Endothelial cell of umbilical vein (primary cell): ENCODE measurements at regions not wholly inside any gene's neighbourhood (a gene's known extent, or its start where the extent isn't known, plus 50 kb on each side); places are given as distances from the start of the nearest gene placed in this dataset.

Experiments
- BruUV-seq: library from RNA; stranded (reverse); fragments of 400-500 nt; replicated peaks from 2 replicates; lab custom pipeline; 2021; lab: Mats Ljungman, UMichigan
- CTCF ChIA-PET: fragments of 300-600, 350-600 bp; sonication (Branson Sonifier 250); formaldehyde crosslinking; loops from one replicate; lab custom pipeline; 2021; ENCODE audit warnings: antibody characterized with exemption, inconsistent platforms; lab: Charles Lee
- POLR2A ChIA-PET: fragments of 300-600, 350-600 bp; sonication (Branson Sonifier 250); formaldehyde crosslinking; loops from one replicate; lab custom pipeline; 2021; ENCODE audit warnings: antibody characterized with exemption, inconsistent platforms; lab: Charles Lee
- DNase-seq: peaks from one replicate; pipeline ENCODE4 v3.0.0-alpha.2; 2011; ENCODE audit warnings: low read depth, low spot score
- FAIRE-seq: peaks from 2 replicates; lab custom pipeline; 2011; peaks lifted over from hg19 to GRCh38; lab: Jason Lieb, UNC
- H2AFZ ChIP-seq: 2 replicates; pipeline ENCODE4 v1.6.0; 2012; ENCODE audit warnings: low read depth, low read length, control low read depth, inconsistent platforms
- H3K27ac ChIP-seq: 2 replicates; pipeline ENCODE4 v1.5.1; 2011; ENCODE audit warnings: low read depth, mild to moderate bottlenecking, control low read depth, low read length, moderate library complexity; ENCODE audit not compliant: insufficient read depth
- H3K27me3 ChIP-seq, 2 experiments: 2 replicates each; pipeline versions ENCODE4 v1.6.0 to v1.6.1; 2011; ENCODE audit warnings: low read length in 2 of 2, mixed read lengths in 1 of 2; ENCODE audit not compliant: control insufficient read depth in 2 of 2, insufficient read depth in 2 of 2
- H3K36me3 ChIP-seq, 2 experiments: 2 replicates in 1 of 2; 3 replicates in 1 of 2; pipeline ENCODE4 v1.5.1; 2011; ENCODE audit warnings: low read length in 2 of 2, mild to moderate bottlenecking in 1 of 2, moderate library complexity in 1 of 2; ENCODE audit not compliant: control insufficient read depth in 2 of 2, insufficient read depth in 2 of 2; ENCODE audit errors: extremely low read depth in 1 of 2
- H3K4me1 ChIP-seq: 3 replicates; pipeline ENCODE4 v1.5.1; 2011; ENCODE audit warnings: mild to moderate bottlenecking, low read length; ENCODE audit not compliant: control insufficient read depth, insufficient read depth; ENCODE audit errors: extremely low read depth
- H3K4me2 ChIP-seq: 2 replicates; pipeline ENCODE4 v1.6.1; 2011; ENCODE audit warnings: low read length, control low read depth, mixed read lengths; ENCODE audit not compliant: insufficient read depth
- H3K4me3 ChIP-seq, 3 experiments: fragments of 200-600 bp in 1 of 3; sonication (generic), shearing (Covaris generic) in 1 of 3; replicated peaks in 1 of 3; 2 replicates each; pipeline ENCODE4 v1.5.1; 2011 to 2016; ENCODE audit warnings: control low read depth in 3 of 3, low read length in 3 of 3, mild to moderate bottlenecking in 2 of 3, inconsistent platforms in 1 of 3, low read depth in 1 of 3, moderate library complexity in 1 of 3; ENCODE audit not compliant: insufficient read depth in 1 of 3
- H3K79me2 ChIP-seq: 2 replicates; pipeline ENCODE4 v1.6.0; 2012; ENCODE audit warnings: low read length, inconsistent platforms; ENCODE audit not compliant: control insufficient read depth, insufficient read depth
- H3K9ac ChIP-seq: replicated peaks from 2 replicates; pipeline ENCODE3; 2011; ENCODE audit warnings: low read length, control low read depth; ENCODE audit not compliant: insufficient read depth; ENCODE audit errors: extremely low read depth
- H3K9me1 ChIP-seq: replicated peaks from 3 replicates; pipeline ENCODE4 v1.6.0; 2011; ENCODE audit warnings: mild to moderate bottlenecking, low read length; ENCODE audit not compliant: control insufficient read depth, insufficient read depth; ENCODE audit errors: extremely low read depth
- H3K9me3 ChIP-seq: replicated peaks from 2 replicates; pipeline ENCODE4 v1.5.1; 2012; ENCODE audit warnings: low read length, inconsistent platforms; ENCODE audit not compliant: control insufficient read depth, insufficient read depth
- H4K20me1 ChIP-seq: replicated peaks from 2 replicates; pipeline ENCODE3; 2011; ENCODE audit warnings: mild to moderate bottlenecking, low read length; ENCODE audit not compliant: control insufficient read depth, insufficient read depth; ENCODE audit errors: extremely low read depth
- CTCF ChIP-seq, 2 donors: IDR thresholded peaks; 1 replicate in 1 of 2; 2 replicates in 1 of 2; pipeline ENCODE4 v1.5.1; 2011; ENCODE audit warnings: low read length in 2 of 2, mild to moderate bottlenecking in 2 of 2, moderate library complexity in 2 of 2, control low read depth in 1 of 2, inconsistent platforms in 1 of 2, low read depth in 1 of 2; ENCODE audit not compliant: insufficient read depth in 1 of 2; ENCODE audit errors: extremely low read depth in 1 of 2
- EZH2 ChIP-seq: IDR thresholded peaks from 2 replicates; pipeline ENCODE4 v1.6.1; 2012; ENCODE audit warnings: borderline replicate concordance, low read depth, mild to moderate bottlenecking, moderate library complexity, low read length, inconsistent platforms; ENCODE audit not compliant: severe bottlenecking
- FOS ChIP-seq: IDR thresholded peaks from 2 replicates; pipeline ENCODE4 v1.6.1; 2011; ENCODE audit warnings: mild to moderate bottlenecking, low read length, moderate library complexity, borderline replicate concordance; ENCODE audit not compliant: insufficient read depth
- GATA2 ChIP-seq: IDR thresholded peaks from 2 replicates; pipeline ENCODE4 v1.7.0; 2011; ENCODE audit warnings: low read depth, mild to moderate bottlenecking, moderate library complexity, mixed read lengths, low read length; ENCODE audit not compliant: insufficient read length, insufficient read depth
- JUN ChIP-seq: IDR thresholded peaks from 2 replicates; pipeline ENCODE4 v1.6.1; 2011; ENCODE audit warnings: borderline replicate concordance, low read depth; ENCODE audit not compliant: insufficient read length, insufficient read depth
- MAX ChIP-seq: IDR thresholded peaks from 2 replicates; pipeline ENCODE4 v1.6.1; 2011; ENCODE audit not compliant: insufficient read depth, insufficient read length
- MYC ChIP-seq: IDR thresholded peaks from one replicate; pipeline ENCODE4 v1.6.1; 2011; ENCODE audit warnings: mild to moderate bottlenecking, low read depth, low read length
- POLR2A ChIP-seq: IDR thresholded peaks from 2 replicates; pipeline ENCODE4 v1.6.1; 2012; ENCODE audit warnings: low read depth, mild to moderate bottlenecking, control low read depth, low read length
- POLR2AphosphoS5 ChIP-seq: IDR thresholded peaks from 2 replicates; pipeline ENCODE4 v1.6.1; 2012; ENCODE audit warnings: low read depth, mild to moderate bottlenecking, control low read depth, low read length, moderate library complexity; ENCODE audit not compliant: insufficient read depth
- dilution Hi-C: fragments of 300-500 bp; cut with MboI; formaldehyde crosslinking; loops from one replicate; pipeline ENCODE4 v1.15.0; 2019; ENCODE audit warnings: low sequenced_read_pairs; ENCODE audit not compliant: extremely low pct_ligation_motif_present
- intact Hi-C: fragments of 100-400 bp; cut with micrococcal nuclease; formaldehyde crosslinking; loops from one replicate; pipeline ENCODE4 v1.10.0; 2022

GRCh38 chr14:53532853-53533252 lies 379.7 kb upstream of the DDHD1 start:
- Histone ChIP-seq H2AFZ (no peak overlapping the region), H3K9me3 (no peaks in the 10 kb centered on the region), H3K36me3 (no peaks in the 10 kb centered on the region), H3K4me2 (no peak overlapping the region), H3K9ac (no peak overlapping the region), H3K27ac (no peak overlapping the region), H3K79me2 (no peaks in the 10 kb centered on the region), H3K4me3 (no peak overlapping the region), H3K4me1 (no peaks in the 10 kb centered on the region), H3K27me3 (no peaks in the 10 kb centered on the region), H3K9me1 (no peaks in the 10 kb centered on the region), H4K20me1 (no peaks in the 10 kb centered on the region)
- dilution Hi-C loops (loop anchor here (25.0 kb wide), 1 partner anchor 804 kb away; no protein-coding TSS in a partner anchor), intact Hi-C loops (no loop called here)
- FAIRE-seq, result no peak
- CTCF ChIA-PET, result interaction anchor here (1.2 to 1.9 kb wide), 2 partner anchors 805 to 815 kb away, joined by 4 to 6 read pairs; no protein-coding TSS in a partner anchor
- TF ChIP-seq POLR2AphosphoS5 (no peak), POLR2A (no peak), EZH2 (no peak), MAX (no peak), CTCF (IDR thresholded peaks at IDR 0.05; ENCODE audit: extremely low read depth in 1 of 2, insufficient read depth in 1 of 2, low read depth in 1 of 2, low read length in 2 of 2) (no peak), GATA2 (no peak), JUN (no peak), MYC (no peak), FOS (no peak)
- DNase-seq, result no peak
- POLR2A ChIA-PET, result no interaction called here
- BruUV-seq, result no TSS peak
